Trophoblast cell (in vitro differentiated cells and primary cell): ENCODE measurements at regions not wholly inside any gene's neighbourhood (a gene's known extent, or its start where the extent isn't known, plus 50 kb on each side); places are given as distances from the start of the nearest gene placed in this dataset.
A peak's percentile ranks its signal among the peaks of the same experiment; 100 is the strongest.

Experiments used
- DNase-seq, 2 donors: peaks; one replicate each; pipeline ENCODE4 v3.0.0-alpha.2; 2016
- H2AFZ ChIP-seq: 2 replicates; pipeline ENCODE4 v1.6.1; 2013; ENCODE audit warnings: low read length, moderate library complexity, mild to moderate bottlenecking; ENCODE audit not compliant: insufficient read depth, poor library complexity
- H2AK5ac ChIP-seq: 2 replicates; pipeline ENCODE4 v1.6.1; 2013; ENCODE audit warnings: mild to moderate bottlenecking, low read length
- H2BK120ac ChIP-seq: 2 replicates; pipeline ENCODE4 v1.6.1; 2013; ENCODE audit warnings: low read length, mild to moderate bottlenecking, moderate library complexity; ENCODE audit not compliant: insufficient read depth, poor library complexity
- H2BK12ac ChIP-seq: 2 replicates; pipeline ENCODE4 v1.6.1; 2013; ENCODE audit warnings: mild to moderate bottlenecking, low read length, moderate library complexity
- H2BK5ac ChIP-seq: 2 replicates; pipeline ENCODE4 v1.6.1; 2013; ENCODE audit warnings: low read length, low read depth, moderate library complexity, mild to moderate bottlenecking; ENCODE audit not compliant: poor library complexity
- H3K14ac ChIP-seq: 2 replicates; pipeline ENCODE4 v1.6.1; 2013; ENCODE audit warnings: mild to moderate bottlenecking, low read length
- H3K18ac ChIP-seq: 2 replicates; pipeline ENCODE4 v1.6.1; 2013; ENCODE audit warnings: mild to moderate bottlenecking, low read length
- H3K23ac ChIP-seq: 2 replicates; pipeline ENCODE4 v1.6.1; 2013; ENCODE audit warnings: low read length
- H3K27ac ChIP-seq: 2 replicates; pipeline ENCODE4 v1.5.1; 2013; ENCODE audit warnings: low read depth, mild to moderate bottlenecking, inconsistent platforms, low read length, moderate library complexity
- H3K27me3 ChIP-seq: 2 replicates; pipeline ENCODE4 v1.6.1; 2013; ENCODE audit warnings: inconsistent platforms, mild to moderate bottlenecking, low read length, moderate library complexity; ENCODE audit not compliant: insufficient read depth
- H3K36me3 ChIP-seq, 2 experiments: 1 replicate in 1 of 2; 2 replicates in 1 of 2; pipeline ENCODE4 v1.6.1; 2013; ENCODE audit warnings: low read length in 2 of 2, mild to moderate bottlenecking in 2 of 2, moderate library complexity in 1 of 2; ENCODE audit not compliant: insufficient read depth in 2 of 2, control insufficient read depth in 1 of 2
- H3K4ac ChIP-seq: 2 replicates; pipeline ENCODE4 v1.6.1; 2013; ENCODE audit warnings: low read depth, mild to moderate bottlenecking, low read length, moderate library complexity
- H3K4me1 ChIP-seq, 2 experiments: 1 replicate in 1 of 2; 2 replicates in 1 of 2; pipeline ENCODE4 v1.6.1; 2013; ENCODE audit warnings: low read length in 2 of 2, mild to moderate bottlenecking in 2 of 2, moderate library complexity in 1 of 2; ENCODE audit not compliant: insufficient read depth in 2 of 2, control insufficient read depth in 1 of 2
- H3K4me2 ChIP-seq: 2 replicates; pipeline ENCODE4 v1.6.1; 2013; ENCODE audit warnings: inconsistent platforms, mild to moderate bottlenecking, low read length, moderate library complexity
- H3K4me3 ChIP-seq: 2 replicates; pipeline ENCODE4 v1.5.1; 2013; ENCODE audit warnings: mild to moderate bottlenecking, low read depth, low read length, inconsistent platforms
- H3K79me1 ChIP-seq: one replicate; pipeline ENCODE4 v1.6.1; 2013; ENCODE audit warnings: low read length
- H3K79me2 ChIP-seq: 2 replicates; pipeline ENCODE4 v1.6.1; 2013; ENCODE audit warnings: low read length, mild to moderate bottlenecking; ENCODE audit not compliant: control insufficient read depth, insufficient read depth, poor library complexity
- H3K9ac ChIP-seq: 2 replicates; pipeline ENCODE4 v1.6.1; 2013; ENCODE audit warnings: mild to moderate bottlenecking, low read length
- H3K9me3 ChIP-seq: 2 replicates; pipeline ENCODE4 v1.6.1; 2013; ENCODE audit warnings: low read depth, mild to moderate bottlenecking, control low read depth, inconsistent platforms, low read length; ENCODE audit not compliant: insufficient read depth
- H4K12ac ChIP-seq: 2 replicates; pipeline ENCODE4 v1.6.1; 2013; ENCODE audit warnings: low read depth, mild to moderate bottlenecking, low read length, moderate library complexity
- H4K8ac ChIP-seq: 2 replicates; pipeline ENCODE4 v1.6.1; 2013; ENCODE audit warnings: low read depth, mild to moderate bottlenecking, low read length, moderate library complexity
- H4K91ac ChIP-seq: one replicate; pipeline ENCODE4 v1.6.1; 2013; ENCODE audit warnings: low read depth, mild to moderate bottlenecking, low read length, moderate library complexity
- WGBS: extraction: QIAGEN DNeasy Blood & Tissue Kit; methylation state at CpG from one replicate; pipeline ENCODE4 v1.1.7; 2013; ENCODE audit warnings: missing lambda C conversion rate; ENCODE audit not compliant: insufficient read length, insufficient coverage; ENCODE audit errors: extremely low coverage; 5-methylcytosine and 5-hydroxymethylcytosine counted together

GRCh38 chr14:58817846-58818245 is 180.1 kb downstream of the DACT1 start:
- no peak overlapping the region for H2BK12ac ChIP-seq
- H3K27me3 ChIP-seq: no peaks in the 10 kb centered on the region
- peaks cover 0 to 5% of the 10 kb centered on the region in 2 experiments for H3K4me1 ChIP-seq
- H4K12ac ChIP-seq: no peak overlapping the region
- no peak overlapping the region for H3K23ac ChIP-seq
- no peak overlapping the region for H3K4me3 ChIP-seq
- H2BK5ac ChIP-seq: no peak overlapping the region
- H2BK120ac ChIP-seq: no peak overlapping the region
- H3K4ac ChIP-seq: no peak overlapping the region
- no peak overlapping the region for H3K18ac ChIP-seq
- H3K79me2 ChIP-seq: no peaks in the 10 kb centered on the region
- no peak overlapping the region for H4K8ac ChIP-seq
- WGBS: no CpG with 5 or more reads among the region's 1 CpG
- H2AFZ ChIP-seq: no peak overlapping the region
- no peak overlapping the region for H3K4me2 ChIP-seq
- H3K27ac ChIP-seq: no peak overlapping the region
- no peak overlapping the region for H3K14ac ChIP-seq
- DNase-seq: no peak
- H3K9ac ChIP-seq: no peak overlapping the region
- peaks cover 2% of the 10 kb centered on the region for H3K9me3 ChIP-seq
- no peaks in the 10 kb centered on the region for H3K79me1 ChIP-seq
- H3K36me3 ChIP-seq: no peaks in the 10 kb centered on the region
- H4K91ac ChIP-seq: no peak overlapping the region
- no peak overlapping the region for H2AK5ac ChIP-seq

GRCh38 chr14:58820032-58820431 is 182.3 kb downstream of the DACT1 start:
- Histone ChIP-seq H3K79me1 (no peaks in the 10 kb centered on the region), H2BK5ac (no peak overlapping the region), H3K23ac (no peak overlapping the region), H3K9me3 (no peaks in the 10 kb centered on the region), H3K79me2 (no peaks in the 10 kb centered on the region), H3K36me3 (no peaks in the 10 kb centered on the region), H2BK12ac (no peak overlapping the region), H3K27me3 (no peaks in the 10 kb centered on the region), H3K4ac (no peak overlapping the region), H3K18ac (no peak overlapping the region), H2BK120ac (no peak overlapping the region), H3K9ac (no peak overlapping the region), H3K4me1 (peaks cover 0 to 8% of the 10 kb centered on the region in 2 experiments), H3K27ac (no peak overlapping the region), H3K4me3 (no peak overlapping the region), H4K91ac (no peak overlapping the region), H4K12ac (no peak overlapping the region), H2AK5ac (no peak overlapping the region), H2AFZ (no peak overlapping the region), H4K8ac (no peak overlapping the region), H3K4me2 (no peak overlapping the region), H3K14ac (no peak overlapping the region)
- no CpG with 5 or more reads among the region's 4 CpGs for WGBS
- DNase-seq: no peak

GRCh38 chr14:58821421-58821820 is 183.7 kb downstream of the DACT1 start:
- Histone ChIP-seq H4K8ac (no peak overlapping the region), H3K4me1 (peaks cover 0 to 8% of the 10 kb centered on the region in 2 experiments), H3K4me3 (no peak overlapping the region), H2AK5ac (no peak overlapping the region), H2BK5ac (no peak overlapping the region), H3K4ac (no peak overlapping the region), H3K18ac (no peak overlapping the region), H3K23ac (no peak overlapping the region), H3K79me1 (no peaks in the 10 kb centered on the region), H2BK120ac (no peak overlapping the region), H3K9me3 (no peaks in the 10 kb centered on the region), H3K9ac (no peak overlapping the region), H3K27me3 (no peaks in the 10 kb centered on the region), H3K4me2 (peak overlapping the region; percentile 42), H4K12ac (no peak overlapping the region), H3K79me2 (no peaks in the 10 kb centered on the region), H3K14ac (no peak overlapping the region), H2AFZ (no peak overlapping the region), H3K27ac (no peak overlapping the region), H3K36me3 (no peaks in the 10 kb centered on the region), H2BK12ac (no peak overlapping the region), H4K91ac (no peak overlapping the region)
- no CpG with 5 or more reads among the region's 3 CpGs for WGBS
- DNase-seq: peak in 1 of 2 donors; percentile 58

- H4K8ac ChIP-seq: no peak overlapping the region
- no peak overlapping the region for H4K12ac ChIP-seq
- H3K79me1 ChIP-seq: no peaks in the 10 kb centered on the region
- H3K14ac ChIP-seq: no peak overlapping the region
- H2AK5ac ChIP-seq: no peak overlapping the region
- H3K27ac ChIP-seq: no peak overlapping the region
- peaks cover 0 to 6% of the 10 kb centered on the region in 2 experiments for H3K4me1 ChIP-seq
- no peak overlapping the region for H2AFZ ChIP-seq
- H3K36me3 ChIP-seq: no peaks in the 10 kb centered on the region
- H3K9me3 ChIP-seq: no peaks in the 10 kb centered on the region
- no peak overlapping the region for H3K4me3 ChIP-seq
- no peaks in the 10 kb centered on the region for H3K27me3 ChIP-seq
- no peak overlapping the region for H4K91ac ChIP-seq
- H3K23ac ChIP-seq: no peak overlapping the region
- H3K4me2 ChIP-seq: no peak overlapping the region
- no peak overlapping the region for H2BK120ac ChIP-seq
- H2BK5ac ChIP-seq: no peak overlapping the region
- H3K9ac ChIP-seq: no peak overlapping the region
- DNase-seq: no peak
- H2BK12ac ChIP-seq: no peak overlapping the region
- H3K18ac ChIP-seq: no peak overlapping the region
- no peaks in the 10 kb centered on the region for H3K79me2 ChIP-seq
- no CpG with 5 or more reads among the region's 2 CpGs for WGBS
- H3K4ac ChIP-seq: no peak overlapping the region
Observed at GRCh38 chr14:58822856-58823255, 185.1 kb downstream of the DACT1 start.
